HepG2 (cell line): ENCODE measurements at regions not wholly inside any gene's neighbourhood (a gene's known extent, or its start where the extent isn't known, plus 50 kb on each side); places are given as distances from the start of the nearest gene placed in this dataset.
A peak's percentile ranks its signal among the peaks of the same experiment; 100 is the strongest.

Experiments
- ATAC-seq: fragments of 200-7000 bp; cut with Tn5 transposase; 3 replicates; pipeline ENCODE4 v1.9.1; 2020; ENCODE audit warnings: mild to moderate bottlenecking, moderate library complexity
- BruUV-seq: library from RNA; stranded (reverse); fragments of 400-500 nt; replicated peaks from 2 replicates; lab custom pipeline; 2021; lab: Mats Ljungman, UMichigan
- CTCF ChIA-PET: fragments of 300-600 bp; formaldehyde crosslinking; extraction: SDS; loops from one replicate; lab custom pipeline; 2021; ENCODE audit warnings: low total read pairs, inconsistent platforms, low intra/inter-chr PET ratio; lab: Yijun Ruan, JAX
- POLR2A ChIA-PET: fragments of 350-600 bp; sonication (Branson Sonifier 250); formaldehyde crosslinking; loops from one replicate; lab custom pipeline; 2020; ENCODE audit warnings: antibody characterized with exemption, inconsistent platforms; lab: Yijun Ruan, JAX
- DNase-seq: peaks from one replicate; pipeline ENCODE4 v3.0.0-alpha.2; 2015; ENCODE audit warnings: low spot score
- FAIRE-seq: peaks from 3 replicates; lab custom pipeline; 2011; peaks lifted over from hg19 to GRCh38; lab: Jason Lieb, UNC
- H2AFZ ChIP-seq: one replicate; pipeline ENCODE4 v1.6.1; 2011; ENCODE audit warnings: low read length, inconsistent platforms
- H3K27ac ChIP-seq: fragments of 300-600 bp; 3 replicates; pipeline ENCODE4 v1.8.0; 2011; ENCODE audit warnings: mixed run types, mild to moderate bottlenecking, mixed read lengths, low read length, inconsistent platforms; ENCODE audit not compliant: insufficient read depth; ENCODE audit errors: extremely low read length
- H3K27me3 ChIP-seq, 2 experiments: fragments of 200-600 bp in 1 of 2; 2 replicates in 1 of 2; 3 replicates in 1 of 2; pipeline versions ENCODE4 v1.6.0 to v1.8.0; 2011; ENCODE audit warnings: low read length in 2 of 2, mild to moderate bottlenecking in 2 of 2, moderate library complexity in 2 of 2, inconsistent platforms in 1 of 2; ENCODE audit not compliant: insufficient read depth in 2 of 2, control insufficient read depth in 1 of 2
- H3K36me3 ChIP-seq, 2 experiments: fragments of 200-600 bp in 1 of 2; replicated peaks in 1 of 2; 2 replicates in 1 of 2; 3 replicates in 1 of 2; pipeline versions ENCODE4 v1.5.1 to v1.8.0; 2011; ENCODE audit warnings: low read length in 2 of 2, inconsistent platforms in 1 of 2; ENCODE audit not compliant: insufficient read depth in 2 of 2, control insufficient read depth in 1 of 2
- H3K4me1 ChIP-seq: 2 replicates; pipeline ENCODE4 v1.5.1; 2012; ENCODE audit warnings: low read length, inconsistent platforms; ENCODE audit not compliant: insufficient read depth
- H3K4me2 ChIP-seq: 2 replicates; pipeline ENCODE4 v1.6.0; 2011; ENCODE audit warnings: low read depth, low read length, inconsistent platforms
- H3K4me3 ChIP-seq, 3 experiments: fragments of 200-600 bp in 1 of 3; sonication (generic), shearing (Covaris generic) in 1 of 3; replicated peaks in 1 of 3; 2 replicates each; pipeline ENCODE4 v1.5.1; 2011 to 2016; ENCODE audit warnings: low read length in 3 of 3, inconsistent platforms in 2 of 3, low read depth in 2 of 3, mild to moderate bottlenecking in 2 of 3, control low read depth in 1 of 3, mixed read lengths in 1 of 3; ENCODE audit not compliant: insufficient read depth in 1 of 3
- H3K79me2 ChIP-seq: one replicate; pipeline ENCODE4 v1.6.1; 2011; ENCODE audit warnings: low read length, inconsistent platforms; ENCODE audit not compliant: insufficient read depth
- H3K9ac ChIP-seq: 2 replicates; pipeline ENCODE4 v1.6.0; 2011; ENCODE audit warnings: mild to moderate bottlenecking, low read depth, low read length, inconsistent platforms; ENCODE audit not compliant: insufficient read depth
- H3K9me3 ChIP-seq: 2 replicates; pipeline ENCODE4 v1.5.1; 2012; ENCODE audit warnings: mild to moderate bottlenecking, low read length
- H4K20me1 ChIP-seq: 2 replicates; pipeline ENCODE4 v1.6.0; 2011; ENCODE audit warnings: inconsistent platforms, mild to moderate bottlenecking, low read length, moderate library complexity; ENCODE audit not compliant: insufficient read depth
- AGO2 ChIP-seq: fragments of 200-400 bp; formaldehyde crosslinking; optimal IDR thresholded peaks from 2 replicates; pipeline ENCODE3; 2017; ENCODE audit warnings: mild to moderate bottlenecking, low read depth, low read length, moderate library complexity
- ATF7 ChIP-seq, 2 experiments: fragments of 450-650 bp in 1 of 2; sonication (generic) in 1 of 2; formaldehyde crosslinking in 1 of 2; IDR thresholded peaks; 2 replicates each; pipeline versions ENCODE4 v1.4.0 to v1.6.1; 2016 to 2020; ENCODE audit warnings: antibody characterized with exemption in 1 of 2, mild to moderate bottlenecking in 1 of 2, missing genetic modification reagents in 1 of 2
- EP300 ChIP-seq, 3 experiments: sonication (generic) in 1 of 3; formaldehyde crosslinking in 1 of 3; IDR thresholded peaks; 2 replicates each; pipeline versions ENCODE4 v1.5.1 to v1.6.1; 2011 to 2020; ENCODE audit warnings: low read depth in 2 of 3, low read length in 2 of 3, borderline replicate concordance in 1 of 3, improper control_type of control experiment in 1 of 3, mild to moderate bottlenecking in 1 of 3, missing genetic modification reagents in 1 of 3, moderate library complexity in 1 of 3
- KLF16 ChIP-seq, 2 experiments: sonication (generic) in 1 of 2; formaldehyde crosslinking in 1 of 2; IDR thresholded peaks; 2 replicates each; pipeline versions ENCODE4 v1.6.1 to v1.8.0; 2016 to 2023; ENCODE audit warnings: missing genetic modification reagents in 2 of 2, missing compliant biosample characterization in 1 of 2
- PCBP1 ChIP-seq: fragments of 200-400 bp; formaldehyde crosslinking; IDR thresholded peaks from 2 replicates; pipeline ENCODE4 v1.6.1; 2017; ENCODE audit warnings: mild to moderate bottlenecking, low read depth, low read length, borderline replicate concordance
- ZNF12 ChIP-seq: sonication (generic); formaldehyde crosslinking; IDR thresholded peaks from 2 replicates; pipeline ENCODE4 v1.5.0; 2020; ENCODE audit warnings: missing genetic modification reagents
- ZNF280D ChIP-seq: sonication (generic); formaldehyde crosslinking; IDR thresholded peaks from 2 replicates; pipeline ENCODE4 v1.5.1; 2020; ENCODE audit warnings: mild to moderate bottlenecking, missing genetic modification reagents
- ZNF761 ChIP-seq: sonication (generic); formaldehyde crosslinking; conservative IDR thresholded peaks from 2 replicates; pipeline ENCODE4 v1.4.0; 2020; ENCODE audit warnings: mild to moderate bottlenecking, missing genetic modification reagents
- WGBS: methylation state at CpG from one replicate; pipeline ENCODE4 v1.1.6; 2017; ENCODE audit warnings: low lambda C conversion rate; 5-methylcytosine and 5-hydroxymethylcytosine counted together
- in situ Hi-C: cut with HindIII; loops from 2 replicates; pipeline ENCODE4 v1.10.0; 2017; ENCODE audit warnings: low pct_unique_long_range_greater_than_20kb; ENCODE audit not compliant: extremely low pct_ligation_motif_present
- intact Hi-C: fragments of 100-400 bp; cut with micrococcal nuclease; formaldehyde crosslinking; loops from one replicate; pipeline ENCODE4 v1.10.0; 2022; ENCODE audit not compliant: unreplicated experiment
- TF ChIP-seq, protein P1 (sequence below): sonication (generic); formaldehyde crosslinking; IDR thresholded peaks from 2 replicates; pipeline ENCODE4 v1.5.1; 2020; ENCODE audit warnings: mild to moderate bottlenecking, missing genetic modification reagents, moderate library complexity

DNA sequence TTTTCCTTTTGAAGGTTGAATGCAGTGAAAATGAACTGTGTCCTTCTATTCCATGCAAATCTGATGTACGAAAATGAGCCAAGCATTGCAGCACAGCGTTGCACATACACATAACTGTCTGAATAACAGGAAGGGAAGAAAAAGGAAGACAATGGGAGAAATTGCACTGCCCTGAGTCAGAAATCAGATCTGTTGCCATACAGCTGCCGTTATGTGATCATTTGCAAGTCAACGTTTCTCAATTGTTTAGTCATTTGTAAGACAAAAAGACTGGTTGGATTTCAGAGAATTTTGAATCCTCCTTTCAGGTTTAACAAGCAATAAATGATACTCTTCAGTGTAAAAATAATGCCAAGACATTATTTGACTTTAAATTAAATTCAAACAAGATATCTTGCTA lies 284.1 kb downstream of the DSEL start:
- Histone ChIP-seq H3K27ac (no peak overlapping the region), H3K9ac (no peak overlapping the region), H3K4me2 (no peak overlapping the region), H2AFZ (no peak overlapping the region), H3K4me3 (no peak overlapping the region), H3K4me1 (no peaks in the 10 kb centered on the region)
- 1% methylated on average over 4 of the region's 4 CpGs for WGBS
- no TSS peak for BruUV-seq
- TF ChIP-seq, protein P1, sequence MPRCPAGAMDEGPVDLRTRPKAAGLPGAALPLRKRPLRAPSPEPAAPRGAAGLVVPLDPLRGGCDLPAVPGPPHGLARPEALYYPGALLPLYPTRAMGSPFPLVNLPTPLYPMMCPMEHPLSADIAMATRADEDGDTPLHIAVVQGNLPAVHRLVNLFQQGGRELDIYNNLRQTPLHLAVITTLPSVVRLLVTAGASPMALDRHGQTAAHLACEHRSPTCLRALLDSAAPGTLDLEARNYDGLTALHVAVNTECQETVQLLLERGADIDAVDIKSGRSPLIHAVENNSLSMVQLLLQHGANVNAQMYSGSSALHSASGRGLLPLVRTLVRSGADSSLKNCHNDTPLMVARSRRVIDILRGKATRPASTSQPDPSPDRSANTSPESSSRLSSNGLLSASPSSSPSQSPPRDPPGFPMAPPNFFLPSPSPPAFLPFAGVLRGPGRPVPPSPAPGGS, result no peak
- TF ChIP-seq ZNF761 (CRISPR knock-in tag) (no peak), AGO2 (no peak), ZNF12 (CRISPR knock-in tag) (peak; percentile 46; the same call in 1 of the 2 replicates)
- TF ChIP-seq, all 625 proteins: peak for 1
- FAIRE-seq (no peak), DNase-seq (no peak), ATAC-seq (no peak)
- intact Hi-C loops (no loop called here), in situ Hi-C loops (no loop called here)
- ChIA-PET POLR2A (no interaction called here), CTCF (no interaction called here)
- Histone ChIP-seq H3K9me3 (no peaks in the 10 kb centered on the region), H3K27me3 (no peaks in the 10 kb centered on the region), H4K20me1 (no peaks in the 10 kb centered on the region), H3K79me2 (no peaks in the 10 kb centered on the region), H3K36me3 (no peaks in the 10 kb centered on the region)

DNA sequence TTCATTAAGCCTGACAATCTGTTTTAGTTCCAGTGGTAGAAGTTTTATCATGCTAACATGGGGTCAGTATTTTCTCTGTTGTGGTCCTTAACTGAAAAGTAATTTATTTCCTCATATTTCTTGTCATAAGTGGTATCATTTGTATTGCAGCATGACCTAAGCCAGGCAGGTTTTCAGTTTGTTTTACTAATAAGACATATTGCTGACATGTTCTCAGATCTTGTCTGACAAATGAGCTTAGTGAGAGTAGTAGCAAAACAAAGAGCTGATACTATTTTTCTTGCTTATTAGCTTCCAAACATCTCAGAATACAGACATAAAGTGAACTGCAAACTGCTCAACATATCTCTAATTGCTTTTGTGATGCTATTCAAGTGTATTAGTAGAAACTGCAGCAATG lies 293.6 kb downstream of the DSEL start:
- Histone ChIP-seq H3K9ac (no peak overlapping the region), H3K9me3 (no peaks in the 10 kb centered on the region), H3K4me2 (no peak overlapping the region), H3K4me1 (no peaks in the 10 kb centered on the region), H3K27ac (no peak overlapping the region), H3K36me3 (no peaks in the 10 kb centered on the region), H4K20me1 (no peaks in the 10 kb centered on the region), H2AFZ (no peak overlapping the region), H3K27me3 (peaks cover 0 to 10% of the 10 kb centered on the region in 2 experiments; a peak in 1 of 5 replicates), H3K79me2 (no peaks in the 10 kb centered on the region), H3K4me3 (no peak overlapping the region)
- ChIA-PET POLR2A (no interaction called here), CTCF (no interaction called here)
- DNase-seq (no peak), ATAC-seq (no peak), FAIRE-seq (no peak)
- TF ChIP-seq PCBP1 (no peak), ZNF280D (CRISPR knock-in tag) (no peak), EP300 (IDR thresholded peaks at IDR 0.05; ENCODE audit: low read depth in 2 of 2, low read length in 2 of 2) (no peak), EP300 (CRISPR knock-in tag; IDR thresholded peaks at IDR 0.05; ENCODE audit: borderline replicate concordance) (no peak), KLF16 (CRISPR knock-in tag; IDR thresholded peaks at IDR 0.05) (no peak), ATF7 (IDR thresholded peaks at IDR 0.05) (no peak), ATF7 (CRISPR knock-in tag; IDR thresholded peaks at IDR 0.05) (no peak)
- no TSS peak for BruUV-seq
- in situ Hi-C loops (no loop called here), intact Hi-C loops (no loop called here)
